HL-60 (cell line): ENCODE measurements at regions not wholly inside any gene's neighbourhood (a gene's known extent, or its start where the extent isn't known, plus 50 kb on each side); places are given as distances from the start of the nearest gene placed in this dataset.

Experiments used
- CTCF ChIP-seq: IDR thresholded peaks from one replicate; pipeline ENCODE4 v1.5.1; 2011; ENCODE audit warnings: low read length, control low read depth, inconsistent platforms; ENCODE audit not compliant: insufficient read depth
- GABPA ChIP-seq: IDR thresholded peaks from 2 replicates; pipeline ENCODE4 v1.6.1; 2012; ENCODE audit warnings: low read depth
- POLR2AphosphoS5 ChIP-seq: IDR thresholded peaks from 2 replicates; pipeline ENCODE4 v1.6.1; 2012; ENCODE audit warnings: low read depth

DNA sequence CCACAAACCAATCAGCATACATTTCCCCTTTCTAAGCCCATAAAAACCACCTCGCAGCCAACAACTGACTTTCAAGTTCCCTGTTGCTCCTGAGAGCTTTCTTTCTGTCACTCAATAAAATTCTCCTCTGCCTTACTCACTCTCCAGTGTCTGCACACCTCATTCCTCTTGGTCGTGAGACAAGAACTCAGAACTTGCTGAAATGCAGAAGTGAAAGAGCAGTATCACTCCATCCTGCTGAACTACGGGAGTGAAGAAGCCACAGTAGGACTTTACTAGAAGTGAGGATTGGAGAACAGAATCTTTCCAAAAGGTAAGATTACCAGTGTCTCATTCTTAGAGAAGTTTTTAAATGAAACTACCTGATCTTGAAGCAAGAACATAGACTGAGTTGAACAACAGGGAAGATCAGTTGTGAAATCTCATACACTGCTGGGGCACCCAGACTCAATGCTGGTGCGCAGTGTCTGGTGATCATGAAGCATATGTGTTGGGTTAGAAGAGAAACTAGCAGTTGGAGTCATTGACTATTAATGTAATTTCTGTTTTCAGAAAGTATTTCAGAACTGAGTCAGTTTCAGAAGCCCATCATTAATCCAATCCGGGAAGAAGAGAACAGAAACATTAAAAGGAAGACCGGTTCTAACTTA lies 726.9 kb upstream of the TMPRSS15 start:
- TF ChIP-seq CTCF, result no peak
- no peak for TF ChIP-seq POLR2AphosphoS5
- TF ChIP-seq GABPA, result no peak
